HG02623 (cell line): ENCODE measurements at regions not wholly inside any gene's neighbourhood (a gene's known extent, or its start where the extent isn't known, plus 50 kb on each side); places are given as distances from the start of the nearest gene placed in this dataset.
"Not testable (repeated sequence)": the region's sequence is repeated elsewhere in the genome, so short reads cannot be mapped to it uniquely, and the experiment has no call there.

Experiments
- ATAC-seq: cut with Tn5 transposase; IDR thresholded peaks from one replicate; pipeline ENCODE4 v1.9.1; 2021; ENCODE audit warnings: moderate library complexity; ENCODE audit not compliant: unreplicated experiment

GRCh38 chr2:129915303-129915840 lies 64.1 kb upstream of the RAB6C start:
- ATAC-seq, result no peak

GRCh38 chr2:129918604-129919003 lies 60.9 kb upstream of the RAB6C start:
- ATAC-seq, result no peak

GRCh38 chr2:129922571-129923264 lies 56.7 kb upstream of the RAB6C start:
- no peak for ATAC-seq

- ATAC-seq, result no peak
Measured at GRCh38 chr2:129923265-129924091, 56.0 kb upstream of the RAB6C start.

GRCh38 chr2:129924115-129924514 lies 55.4 kb upstream of the RAB6C start:
- not testable (repeated sequence) for ATAC-seq

- no peak for ATAC-seq
Measured at GRCh38 chr2:129925381-129925780, 54.1 kb upstream of the RAB6C start.

GRCh38 chr2:129927696-129928095 lies 51.8 kb upstream of the RAB6C start:
- ATAC-seq, result no peak

- ATAC-seq, result no peak
Measured at GRCh38 chr2:129929321-129930290, 49.9 kb upstream of the RAB6C start.
